HepG2 (cell line): ENCODE measurements at regions not wholly inside any gene's neighbourhood (a gene's known extent, or its start where the extent isn't known, plus 50 kb on each side); places are given as distances from the start of the nearest gene placed in this dataset.

Source experiments
- AHR ChIP-seq: IDR thresholded peaks from 2 replicates; pipeline ENCODE4 v1.6.1; 2018; ENCODE audit warnings: missing genetic modification reagents, missing compliant biosample characterization
- ARID5B ChIP-seq: IDR thresholded peaks from 2 replicates; pipeline ENCODE4 v1.4.0; 2020; ENCODE audit warnings: mild to moderate bottlenecking, missing genetic modification reagents
- ATAD3A ChIP-seq: sonication (generic); formaldehyde crosslinking; IDR thresholded peaks from 2 replicates; pipeline ENCODE4 v1.4.0; 2020; ENCODE audit warnings: missing genetic modification reagents
- EZH2 ChIP-seq: conservative IDR thresholded peaks from 2 replicates; pipeline ENCODE4 v1.6.1; 2012; ENCODE audit warnings: mild to moderate bottlenecking, low read depth, low read length, moderate library complexity
- LBX2 ChIP-seq: sonication (generic); formaldehyde crosslinking; IDR thresholded peaks from 2 replicates; pipeline ENCODE4 v1.5.0; 2020; ENCODE audit warnings: missing genetic modification reagents, mild to moderate bottlenecking, borderline replicate concordance
- MAFK ChIP-seq, 2 experiments: IDR thresholded peaks in 1 of 2; conservative IDR thresholded peaks in 1 of 2; 2 replicates each; pipeline ENCODE4 v1.6.1; 2011; ENCODE audit warnings: improper control_type of control experiment in 2 of 2, low read length in 2 of 2
- MTF2 ChIP-seq: sonication (generic); formaldehyde crosslinking; IDR thresholded peaks from 2 replicates; pipeline ENCODE4 v1.5.0; 2020; ENCODE audit warnings: missing genetic modification reagents, borderline replicate concordance
- RBFOX2 ChIP-seq: fragments of 200-400 bp; formaldehyde crosslinking; IDR thresholded peaks from 2 replicates; pipeline ENCODE4 v1.6.1; 2017; ENCODE audit warnings: low read depth, mild to moderate bottlenecking, low read length
- RELA ChIP-seq: sonication (generic); formaldehyde crosslinking; IDR thresholded peaks from 2 replicates; pipeline ENCODE4 v1.4.0; 2020; ENCODE audit warnings: missing genetic modification reagents
- SOX6 ChIP-seq, 2 experiments: fragments of 450-650 bp in 1 of 2; sonication (generic) in 1 of 2; formaldehyde crosslinking in 1 of 2; IDR thresholded peaks; 2 replicates each; pipeline versions ENCODE4 v1.4.0 to v1.6.1; 2017 to 2020; ENCODE audit warnings: antibody characterized with exemption in 1 of 2, mild to moderate bottlenecking in 1 of 2, missing genetic modification reagents in 1 of 2
- ZIK1 ChIP-seq: sonication (generic); formaldehyde crosslinking; IDR thresholded peaks from 2 replicates; pipeline ENCODE4 v1.5.0; 2020; ENCODE audit warnings: mild to moderate bottlenecking, low read depth, missing genetic modification reagents, borderline replicate concordance
- ZNF121 ChIP-seq: sonication (generic); formaldehyde crosslinking; IDR thresholded peaks from 2 replicates; pipeline ENCODE4 v1.5.0; 2020; ENCODE audit warnings: mild to moderate bottlenecking, missing genetic modification reagents
- ZNF180 ChIP-seq: sonication (generic); formaldehyde crosslinking; IDR thresholded peaks from 2 replicates; pipeline ENCODE4 v1.4.0; 2020; ENCODE audit warnings: low read depth, missing genetic modification reagents, borderline replicate concordance
- ZNF24 ChIP-seq: fragments of 450-650 bp; IDR thresholded peaks from 2 replicates; pipeline ENCODE4 v1.6.1; 2017; ENCODE audit warnings: antibody characterized with exemption, mild to moderate bottlenecking
- ZNF276 ChIP-seq: sonication (generic); formaldehyde crosslinking; IDR thresholded peaks from 2 replicates; pipeline ENCODE4 v1.4.0; 2020; ENCODE audit warnings: mild to moderate bottlenecking, low read depth, missing genetic modification reagents
- ZNF333 ChIP-seq: sonication (generic); formaldehyde crosslinking; IDR thresholded peaks from 2 replicates; pipeline ENCODE4 v1.4.0; 2020; ENCODE audit warnings: mild to moderate bottlenecking, missing genetic modification reagents, borderline replicate concordance
- ZNF441 ChIP-seq: sonication (generic); formaldehyde crosslinking; IDR thresholded peaks from 2 replicates; pipeline ENCODE4 v1.7.0; 2021; ENCODE audit warnings: missing genetic modification reagents, borderline replicate concordance
- ZNF496 ChIP-seq: sonication (generic); formaldehyde crosslinking; IDR thresholded peaks from 2 replicates; pipeline ENCODE4 v1.8.1; 2023; ENCODE audit warnings: mild to moderate bottlenecking, moderate library complexity, missing genetic modification reagents; ENCODE audit not compliant: insufficient replicate concordance
- ZNF556 ChIP-seq: sonication (generic); formaldehyde crosslinking; IDR thresholded peaks from 2 replicates; pipeline ENCODE4 v1.4.0; 2020; ENCODE audit warnings: mild to moderate bottlenecking, missing genetic modification reagents, borderline replicate concordance
- ZNF768 ChIP-seq: sonication (generic); formaldehyde crosslinking; IDR thresholded peaks from 2 replicates; pipeline ENCODE4 v1.4.0; 2020; ENCODE audit warnings: missing genetic modification reagents

GRCh38 chr9:94030318-94031179 lies 53.7 kb upstream of the PTPDC1 start (continued):
- no peak for TF ChIP-seq ZNF496 (CRISPR knock-in tag)
- TF ChIP-seq AHR (CRISPR knock-in tag) = peak; percentile 84; the same call in 1 of the 2 replicates
- no peak for TF ChIP-seq MTF2
- TF ChIP-seq ZIK1 (CRISPR knock-in tag) = peak; percentile 90; the same call in 1 of the 2 replicates
- 0 out of 2 replicates have a peak, but pooled peaks have one; percentile 14 for TF ChIP-seq ZNF180 (CRISPR knock-in tag)
- no peak for TF ChIP-seq ZNF121
- no peak for TF ChIP-seq RELA (CRISPR knock-in tag)
- peak; percentile 56; the same call in 1 of the 2 replicates for TF ChIP-seq ZNF333 (CRISPR knock-in tag)
- peak; percentile 94 for TF ChIP-seq RBFOX2
- TF ChIP-seq ARID5B = no peak
- TF ChIP-seq ZNF768 (CRISPR knock-in tag) = peak; percentile 60; the same call in 1 of the 2 replicates
- no peak for TF ChIP-seq EZH2
- no peak for TF ChIP-seq ZNF24
- no peak for TF ChIP-seq SOX6 (IDR thresholded peaks at IDR 0.05)
- no peak; the same call in 1 of the 2 replicates for TF ChIP-seq SOX6 (CRISPR knock-in tag; IDR thresholded peaks at IDR 0.05)
- no peak; the same call in 1 of the 2 replicates for TF ChIP-seq ZNF441 (CRISPR knock-in tag)
- TF ChIP-seq LBX2 (CRISPR knock-in tag) = peak; percentile 79; the same call in 1 of the 2 replicates
- no peak for TF ChIP-seq MAFK (conservative IDR thresholded peaks at IDR 0.05 in 1 of 2, IDR thresholded peaks at IDR 0.05 in 1 of 2; ENCODE audit: low read length in 2 of 2)
- no peak for TF ChIP-seq ZNF276 (CRISPR knock-in tag)
- TF ChIP-seq ZNF556 (CRISPR knock-in tag) = no peak
- TF ChIP-seq ATAD3A (CRISPR knock-in tag) = no peak
